Activated CD4-positive, alpha-beta T cell treated with anti-CD3 and anti-CD28 coated beads, Interleukin-2, Interleukin-6, amounts not matched to agents 100 ng/mL and 50 ng/mL, durations not matched to agents 16 hours and 8 hours (primary cell): ENCODE measurements at regions not wholly inside any gene's neighbourhood (a gene's known extent, or its start where the extent isn't known, plus 50 kb on each side); places are given as distances from the start of the nearest gene placed in this dataset.

ENCODE experiments used
- DNase-seq: peaks from one replicate; pipeline ENCODE4 v3.0.0-alpha.2; 2020

- no peak for DNase-seq
Measured at GRCh38 chr1:239739919-239740318, 351.8 kb upstream of the FMN2 start.

- DNase-seq = no peak
Measured at GRCh38 chr1:239742416-239743109, 349.1 kb upstream of the FMN2 start.

- DNase-seq = no peak
Measured at GRCh38 chr1:239744851-239745250, 346.8 kb upstream of the FMN2 start.

GRCh38 chr1:239755107-239755912, 336.4 kb upstream of the FMN2 start:
- DNase-seq = no peak

GRCh38 chr1:239757716-239758115, 334.0 kb upstream of the FMN2 start:
- no peak for DNase-seq

GRCh38 chr1:239758756-239759155, 332.9 kb upstream of the FMN2 start:
- no peak for DNase-seq

- no peak for DNase-seq
Measured at GRCh38 chr1:239761509-239761908, 330.2 kb upstream of the FMN2 start.

- DNase-seq = no peak
Measured at GRCh38 chr1:239763850-239764249, 327.8 kb upstream of the FMN2 start.

- DNase-seq = no peak
Measured at GRCh38 chr1:239764546-239764945, 327.1 kb upstream of the FMN2 start.

GRCh38 chr1:239765163-239765562, 326.5 kb upstream of the FMN2 start:
- DNase-seq = no peak

- no peak for DNase-seq
Measured at GRCh38 chr1:239771550-239771949, 320.1 kb upstream of the FMN2 start.

- no peak for DNase-seq
Measured at GRCh38 chr1:239772446-239772845, 319.2 kb upstream of the FMN2 start.

GRCh38 chr1:239775466-239775865, 316.2 kb upstream of the FMN2 start:
- DNase-seq = no peak

GRCh38 chr1:239778208-239778813, 313.4 kb upstream of the FMN2 start:
- DNase-seq = no peak

GRCh38 chr1:239779962-239780361, 311.7 kb upstream of the FMN2 start:
- no peak for DNase-seq

- no peak for DNase-seq
Measured at GRCh38 chr1:239784896-239785295, 306.8 kb upstream of the FMN2 start.

GRCh38 chr1:239785576-239785975, 306.1 kb upstream of the FMN2 start:
- DNase-seq = no peak

GRCh38 chr1:239786464-239786863, 305.2 kb upstream of the FMN2 start:
- no peak for DNase-seq

- peak; percentile 89 for DNase-seq
Measured at GRCh38 chr1:239792157-239792556, 299.5 kb upstream of the FMN2 start.

GRCh38 chr1:239795304-239795703, 296.4 kb upstream of the FMN2 start:
- DNase-seq = no peak

GRCh38 chr1:239799617-239800016, 292.1 kb upstream of the FMN2 start:
- no peak for DNase-seq

GRCh38 chr1:239800861-239801260, 290.8 kb upstream of the FMN2 start:
- no peak for DNase-seq

- DNase-seq = no peak
Measured at GRCh38 chr1:239802275-239802674, 289.4 kb upstream of the FMN2 start.

GRCh38 chr1:239803781-239804180, 287.9 kb upstream of the FMN2 start:
- DNase-seq = no peak
